Cardiac fibroblast (primary cell): ENCODE measurements at regions not wholly inside any gene's neighbourhood (a gene's known extent, or its start where the extent isn't known, plus 50 kb on each side); places are given as distances from the start of the nearest gene placed in this dataset.
A peak's percentile ranks its signal among the peaks of the same experiment; 100 is the strongest.

Source experiments
- DNase-seq, 2 donors: peaks; one replicate each; pipeline versions ENCODE4 v3.0.0 to v3.0.0-alpha.2; 2010; ENCODE audit warnings: low read depth in 2 of 2
- H3K4me3 ChIP-seq, 2 donors: replicated peaks in 1 of 2; 1 replicate in 1 of 2; 2 replicates in 1 of 2; pipeline ENCODE4 v1.5.1; 2011; ENCODE audit warnings: low read depth in 2 of 2, low read length in 2 of 2, mild to moderate bottlenecking in 2 of 2, moderate library complexity in 1 of 2
- CTCF ChIP-seq: IDR thresholded peaks from one replicate; pipeline ENCODE4 v1.5.1; 2011; ENCODE audit warnings: low read depth, mild to moderate bottlenecking, low read length, inconsistent platforms

DNA sequence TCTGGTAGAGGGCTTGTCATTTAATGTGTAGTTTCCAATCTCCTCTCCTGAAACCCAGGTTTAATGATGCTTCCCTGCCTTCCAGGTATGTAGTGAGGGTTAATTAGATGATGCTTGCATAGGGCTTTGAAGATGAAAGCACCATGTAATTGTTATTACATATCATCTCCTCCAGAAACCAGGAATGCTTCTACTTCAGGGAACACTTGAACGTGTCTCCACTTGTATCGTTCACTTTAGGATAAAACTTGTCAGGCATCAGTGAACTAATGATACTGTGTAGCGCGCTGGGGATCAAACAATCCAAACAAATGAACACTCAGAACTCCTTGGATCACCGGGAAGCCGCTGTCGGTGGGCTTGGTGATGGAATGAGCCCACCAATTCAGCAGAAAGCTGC is 260.9 kb upstream of the FZD8 start:
- no peak overlapping the region for H3K4me3 ChIP-seq
- no peak for TF ChIP-seq CTCF
- DNase-seq: no peak

DNA sequence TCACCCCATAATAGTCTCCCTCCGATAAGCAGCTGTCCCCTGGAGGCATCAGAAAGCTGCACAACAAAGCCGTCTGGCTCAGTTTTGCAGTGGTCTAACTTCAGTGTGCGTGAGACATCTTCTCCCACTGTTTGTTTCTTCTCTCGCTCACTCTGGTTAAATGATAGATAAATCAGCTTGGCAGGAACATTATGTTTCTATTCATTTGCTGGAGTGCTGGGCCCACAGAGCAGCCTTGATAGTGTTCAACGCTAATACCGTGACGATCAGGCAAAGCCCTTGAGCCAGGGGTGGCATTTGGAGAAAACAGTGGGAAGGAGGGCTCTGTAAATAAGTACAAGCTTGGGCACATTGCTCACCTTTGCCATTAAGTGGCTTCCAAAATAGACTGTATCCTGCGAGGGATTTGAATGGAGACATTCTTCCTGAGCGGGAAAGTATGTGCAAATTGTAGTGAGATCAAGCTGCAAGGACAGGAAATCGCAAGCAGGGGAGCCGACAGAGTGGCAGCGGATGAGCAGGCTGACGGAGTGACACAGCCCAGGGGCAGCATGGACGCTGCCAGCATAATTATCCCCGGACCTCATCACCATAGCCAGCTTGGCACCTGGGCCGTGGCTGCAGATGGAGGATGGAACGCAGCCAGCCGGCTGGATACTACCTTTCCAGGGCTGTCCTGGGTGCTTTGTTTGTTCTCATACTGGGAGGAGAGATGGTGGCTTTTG is 256.8 kb upstream of the FZD8 start:
- H3K4me3 ChIP-seq: no peak overlapping the region
- no peak for TF ChIP-seq CTCF
- no peak for DNase-seq

GRCh38 chr10:35896001-35896400 is 253.9 kb upstream of the FZD8 start:
- no peak overlapping the region for H3K4me3 ChIP-seq
- no peak for TF ChIP-seq CTCF
- DNase-seq: peak; percentile 56 to 81

DNA sequence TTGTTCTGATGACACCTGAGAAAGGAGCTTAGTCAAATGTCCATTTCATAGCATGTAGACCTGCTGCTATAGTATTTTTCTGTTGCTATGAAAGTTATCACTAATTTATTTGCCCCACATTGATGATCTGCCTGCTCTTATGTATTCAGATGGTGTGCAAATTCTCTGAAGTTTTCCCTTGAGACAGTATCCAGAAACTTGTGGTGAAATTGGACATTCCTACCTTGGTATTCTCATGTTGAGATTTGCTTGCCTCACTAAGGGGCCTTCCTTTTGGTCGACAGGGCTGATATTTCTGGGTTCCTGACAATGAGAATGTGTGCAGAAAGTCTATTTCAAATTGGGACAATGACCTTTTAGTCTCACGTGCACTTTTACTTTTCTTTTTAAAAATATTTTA is 253.2 kb upstream of the FZD8 start:
- peak; percentile 19 to 58 for DNase-seq
- no peak overlapping the region for H3K4me3 ChIP-seq
- no peak for TF ChIP-seq CTCF

DNA sequence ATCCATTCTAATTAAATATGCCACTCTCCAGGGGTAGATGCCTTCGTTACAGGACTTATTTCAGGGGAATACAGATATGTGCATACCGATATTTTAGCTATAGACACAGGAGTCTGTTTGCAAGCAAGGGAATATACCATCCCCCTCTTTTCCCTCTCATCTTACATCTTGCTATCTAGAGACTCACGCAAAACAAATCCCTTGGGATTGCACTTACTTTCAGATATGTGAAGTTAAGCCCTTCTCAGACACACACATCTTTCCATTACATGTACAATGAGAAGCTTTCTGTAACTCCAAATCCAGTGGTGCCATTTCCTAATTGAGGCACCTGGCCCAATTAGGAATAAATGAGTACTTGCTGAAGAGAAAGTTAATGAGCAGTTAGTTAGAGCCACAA is 250.4 kb upstream of the FZD8 start:
- no peak for DNase-seq
- H3K4me3 ChIP-seq: no peak overlapping the region
- no peak for TF ChIP-seq CTCF

GRCh38 chr10:35890676-35891495 is 248.8 kb upstream of the FZD8 start:
- DNase-seq: no peak
- no peak for TF ChIP-seq CTCF
- no peak overlapping the region for H3K4me3 ChIP-seq
